SU-DHL-6 (cell line): ENCODE measurements at regions not wholly inside any gene's neighbourhood (a gene's known extent, or its start where the extent isn't known, plus 50 kb on each side); places are given as distances from the start of the nearest gene placed in this dataset.

Experiments used
- EZH2phosphoT487 ChIP-seq: fragments of 200-600 bp; sonication (generic), shearing (Covaris generic); conservative IDR thresholded peaks from 2 replicates; pipeline ENCODE4 v1.6.1; 2018; ENCODE audit warnings: mild to moderate bottlenecking, antibody characterized with exemption, low read length, moderate library complexity, mixed read lengths
- TF ChIP-seq, protein P1 (sequence below): fragments of 200-600 bp; sonication (generic); IDR thresholded peaks from one replicate; pipeline ENCODE4 v1.5.1; 2017; ENCODE audit warnings: antibody characterized with exemption, mild to moderate bottlenecking, low read length, moderate library complexity; ENCODE audit not compliant: insufficient read depth, poor library complexity, severe bottlenecking

DNA sequence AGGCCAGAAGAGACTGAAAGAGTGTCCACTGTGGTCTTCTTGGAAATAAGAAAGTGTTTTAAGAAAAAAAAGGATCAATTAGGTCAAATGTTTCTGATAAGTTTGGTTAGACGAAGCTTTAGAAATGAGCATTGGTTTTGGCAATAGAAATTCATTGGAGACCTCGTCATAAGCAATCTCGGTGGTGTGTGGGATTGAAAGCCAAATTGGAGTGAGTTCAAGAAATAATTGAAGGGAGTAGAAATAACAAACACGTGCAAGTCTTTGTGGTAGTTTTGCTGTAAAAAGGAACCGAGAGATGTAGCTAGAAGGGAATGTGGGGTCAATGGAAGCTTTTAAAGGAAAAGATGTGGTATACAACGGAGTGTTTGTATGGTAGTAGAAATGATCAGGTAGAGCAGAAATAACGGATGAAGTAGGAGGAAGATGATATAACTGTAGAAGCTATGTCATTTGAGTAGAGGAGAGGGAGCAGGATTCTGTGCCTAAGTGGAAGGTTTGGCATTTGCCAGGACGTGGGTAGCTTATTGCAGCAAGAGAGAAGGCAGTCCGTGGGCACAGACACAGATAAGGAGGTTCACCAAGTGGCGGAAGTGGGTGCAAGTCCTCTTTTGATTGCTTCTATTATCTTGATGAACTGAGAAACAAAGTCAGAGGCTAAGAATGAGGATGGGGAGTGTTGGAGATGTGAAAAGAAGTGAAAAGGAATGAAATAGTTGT, 146.2 kb downstream of the DACT1 start:
- TF ChIP-seq, protein P1, sequence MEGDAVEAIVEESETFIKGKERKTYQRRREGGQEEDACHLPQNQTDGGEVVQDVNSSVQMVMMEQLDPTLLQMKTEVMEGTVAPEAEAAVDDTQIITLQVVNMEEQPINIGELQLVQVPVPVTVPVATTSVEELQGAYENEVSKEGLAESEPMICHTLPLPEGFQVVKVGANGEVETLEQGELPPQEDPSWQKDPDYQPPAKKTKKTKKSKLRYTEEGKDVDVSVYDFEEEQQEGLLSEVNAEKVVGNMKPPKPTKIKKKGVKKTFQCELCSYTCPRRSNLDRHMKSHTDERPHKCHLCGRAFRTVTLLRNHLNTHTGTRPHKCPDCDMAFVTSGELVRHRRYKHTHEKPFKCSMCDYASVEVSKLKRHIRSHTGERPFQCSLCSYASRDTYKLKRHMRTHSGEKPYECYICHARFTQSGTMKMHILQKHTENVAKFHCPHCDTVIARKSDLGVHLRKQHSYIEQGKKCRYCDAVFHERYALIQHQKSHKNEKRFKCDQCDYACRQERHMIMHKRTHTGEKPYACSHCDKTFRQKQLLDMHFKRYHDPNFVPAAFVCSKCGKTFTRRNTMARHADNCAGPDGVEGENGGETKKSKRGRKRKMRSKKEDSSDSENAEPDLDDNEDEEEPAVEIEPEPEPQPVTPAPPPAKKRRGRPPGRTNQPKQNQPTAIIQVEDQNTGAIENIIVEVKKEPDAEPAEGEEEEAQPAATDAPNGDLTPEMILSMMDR: no peak
- TF ChIP-seq EZH2phosphoT487: no peak
